GM19467 (cell line): ENCODE measurements at regions not wholly inside any gene's neighbourhood (a gene's known extent, or its start where the extent isn't known, plus 50 kb on each side); places are given as distances from the start of the nearest gene placed in this dataset.
A peak's percentile ranks its signal among the peaks of the same experiment; 100 is the strongest.
"Not testable (repeated sequence)": the region's sequence is repeated elsewhere in the genome, so short reads cannot be mapped to it uniquely, and the experiment has no call there.

Experiments used
- ATAC-seq: cut with Tn5 transposase; IDR thresholded peaks from one replicate; pipeline ENCODE4 v1.9.1; 2021; ENCODE audit warnings: mild to moderate bottlenecking, moderate library complexity; ENCODE audit not compliant: unreplicated experiment

- ATAC-seq, result no peak
These were observed 181.4 kb downstream of the TBX18 start for GRCh38 chr6:84582997-84583396.

- ATAC-seq, result no peak
These were observed 182.7 kb downstream of the TBX18 start for GRCh38 chr6:84581494-84582259.

- no peak for ATAC-seq
These were observed 185.0 kb downstream of the TBX18 start for GRCh38 chr6:84579404-84579803.

GRCh38 chr6:84576029-84576428 is 188.4 kb downstream of the TBX18 start:
- no peak for ATAC-seq

GRCh38 chr6:84575264-84575663 is 189.1 kb downstream of the TBX18 start:
- peak; percentile 98 for ATAC-seq

GRCh38 chr6:84569882-84570281 is 194.5 kb downstream of the TBX18 start:
- ATAC-seq, result no peak

- ATAC-seq, result no peak
These were observed 195.4 kb downstream of the TBX18 start for GRCh38 chr6:84568971-84569370.

- ATAC-seq, result not testable (repeated sequence)
These were observed 198.7 kb downstream of the TBX18 start for GRCh38 chr6:84565718-84566117.

GRCh38 chr6:84560436-84561390 is 203.7 kb downstream of the TBX18 start:
- no peak for ATAC-seq

GRCh38 chr6:84556541-84557335 is 207.7 kb downstream of the TBX18 start:
- ATAC-seq, result no peak

- ATAC-seq, result no peak
These were observed 209.7 kb downstream of the TBX18 start for GRCh38 chr6:84554706-84555105.

- no peak for ATAC-seq
These were observed 210.3 kb downstream of the TBX18 start for GRCh38 chr6:84554074-84554473.

- no peak for ATAC-seq
These were observed 210.9 kb downstream of the TBX18 start for GRCh38 chr6:84553527-84553926.

- no peak for ATAC-seq
These were observed 212.6 kb downstream of the TBX18 start for GRCh38 chr6:84551797-84552196.

- ATAC-seq, result no peak
These were observed 214.5 kb downstream of the TBX18 start for GRCh38 chr6:84549917-84550316.

GRCh38 chr6:84547341-84547801 is 217.0 kb downstream of the TBX18 start:
- no peak for ATAC-seq

GRCh38 chr6:84546427-84546914 is 217.9 kb downstream of the TBX18 start:
- no peak for ATAC-seq

GRCh38 chr6:84539122-84539856 is 225.1 kb downstream of the TBX18 start:
- ATAC-seq, result no peak

GRCh38 chr6:84536885-84537638 is 227.3 kb downstream of the TBX18 start:
- no peak for ATAC-seq
